GM23248 (cell line): ENCODE measurements at regions not wholly inside any gene's neighbourhood (a gene's known extent, or its start where the extent isn't known, plus 50 kb on each side); places are given as distances from the start of the nearest gene placed in this dataset.

Source experiments
- DNase-seq: peaks from one replicate; pipeline ENCODE4 v3.0.0-alpha.2; 2015
- H2AFZ ChIP-seq: fragments of 200-600 bp; sonication (generic); 2 replicates; pipeline ENCODE4 v1.6.1; 2016; ENCODE audit warnings: antibody characterized with exemption
- H3F3A ChIP-seq: fragments of 200-600 bp; sonication (generic); 2 replicates; pipeline ENCODE4 v1.6.1; 2016; ENCODE audit warnings: mild to moderate bottlenecking, antibody characterized with exemption, mixed run types; ENCODE audit not compliant: insufficient read depth
- H3K27ac ChIP-seq: fragments of 200-600 bp; sonication (generic); 2 replicates; pipeline ENCODE4 v1.5.1; 2016; ENCODE audit warnings: mild to moderate bottlenecking
- H3K27me3 ChIP-seq: fragments of 200-600 bp; sonication (generic); replicated peaks from 2 replicates; pipeline ENCODE4 v1.6.1; 2016; ENCODE audit warnings: mild to moderate bottlenecking; ENCODE audit not compliant: insufficient read depth
- H3K36me3 ChIP-seq: fragments of 200-600 bp; sonication (generic); 2 replicates; pipeline ENCODE4 v1.6.1; 2016; ENCODE audit warnings: low read depth, mild to moderate bottlenecking
- H3K4me1 ChIP-seq: fragments of 200-600 bp; sonication (generic); 2 replicates; pipeline ENCODE4 v1.6.1; 2016; ENCODE audit warnings: mild to moderate bottlenecking; ENCODE audit not compliant: insufficient read depth
- H3K4me2 ChIP-seq: fragments of 200-600 bp; sonication (generic); one replicate; pipeline ENCODE4 v1.6.1; 2016; ENCODE audit warnings: mild to moderate bottlenecking; ENCODE audit not compliant: unreplicated experiment
- H3K4me3 ChIP-seq: fragments of 200-600 bp; sonication (generic); 2 replicates; pipeline ENCODE4 v1.5.1; 2016; ENCODE audit warnings: mild to moderate bottlenecking
- H3K79me2 ChIP-seq: fragments of 200-600 bp; sonication (generic); 2 replicates; pipeline ENCODE4 v1.6.1; 2016; ENCODE audit warnings: mild to moderate bottlenecking; ENCODE audit not compliant: insufficient read depth
- H3K9ac ChIP-seq: fragments of 200-600 bp; sonication (generic); 2 replicates; pipeline ENCODE4 v1.6.1; 2016; ENCODE audit warnings: mild to moderate bottlenecking
- H3K9me2 ChIP-seq: fragments of 200-600 bp; sonication (generic); 2 replicates; pipeline ENCODE4 v1.6.1; 2016; ENCODE audit warnings: mixed run types, mild to moderate bottlenecking, moderate library complexity; ENCODE audit not compliant: insufficient read depth
- H3K9me3 ChIP-seq: fragments of 200-600 bp; sonication (generic); one replicate; pipeline ENCODE4 v1.6.1; 2017; ENCODE audit warnings: low read depth
- H4K20me1 ChIP-seq: fragments of 200-600 bp; sonication (generic); 2 replicates; pipeline ENCODE4 v1.6.0; 2016; ENCODE audit not compliant: insufficient read depth
- EZH2 ChIP-seq: fragments of 200-600 bp; sonication (generic); IDR thresholded peaks from 2 replicates; pipeline ENCODE4 v1.6.1; 2018; ENCODE audit warnings: antibody characterized with exemption, mild to moderate bottlenecking; ENCODE audit not compliant: insufficient read depth, poor library complexity, severe bottlenecking
- EZH2phosphoT487 ChIP-seq: fragments of 200-600 bp; sonication (generic); IDR thresholded peaks from 2 replicates; pipeline ENCODE4 v1.6.1; 2018; ENCODE audit warnings: antibody characterized with exemption, moderate library complexity, mild to moderate bottlenecking, low read depth; ENCODE audit not compliant: insufficient read depth
- WGBS, 2 experiments: methylation state at CpG; one replicate each; pipeline ENCODE4 v1.1.6; 2015 to 2017; ENCODE audit warnings: low lambda C conversion rate in 2 of 2, low coverage in 1 of 2; ENCODE audit errors: missing lambda C conversion rate in 2 of 2; 5-methylcytosine and 5-hydroxymethylcytosine counted together
- in situ Hi-C: fragments of 300-500 bp; cut with MboI; formaldehyde crosslinking; loops from 2 replicates; pipeline ENCODE4 v1.15.0; 2020

- H3K36me3 ChIP-seq: no peaks in the 10 kb centered on the region
- no peak overlapping the region for H2AFZ ChIP-seq
- no peaks in the 10 kb centered on the region for H3K79me2 ChIP-seq
- DNase-seq: no peak
- no peak overlapping the region for H3K27ac ChIP-seq
- H3K4me3 ChIP-seq: no peak overlapping the region
- no peaks in the 10 kb centered on the region for H3F3A ChIP-seq
- H3K4me2 ChIP-seq: no peak overlapping the region
- in situ Hi-C loops: no loop called here
- no peaks in the 10 kb centered on the region for H4K20me1 ChIP-seq
- H3K27me3 ChIP-seq: no peaks in the 10 kb centered on the region
- no peaks in the 10 kb centered on the region for H3K9me2 ChIP-seq
- no peak for TF ChIP-seq EZH2
- TF ChIP-seq EZH2phosphoT487: no peak
- WGBS, 2 experiments: 10 to 16% methylated on average over 2 of the region's 2 CpGs
- no peaks in the 10 kb centered on the region for H3K9me3 ChIP-seq
- no peaks in the 10 kb centered on the region for H3K4me1 ChIP-seq
- H3K9ac ChIP-seq: no peak overlapping the region
Measured at GRCh38 chr2:79414690-79415089, 98.2 kb upstream of the CTNNA2 start.

GRCh38 chr2:79394485-79394859 is 118.4 kb upstream of the CTNNA2 start:
- no peaks in the 10 kb centered on the region for H4K20me1 ChIP-seq
- no peak overlapping the region for H2AFZ ChIP-seq
- H3K4me1 ChIP-seq: no peaks in the 10 kb centered on the region
- TF ChIP-seq EZH2 (no peak), EZH2phosphoT487 (no peak)
- H3K79me2 ChIP-seq: no peaks in the 10 kb centered on the region
- H3K9me3 ChIP-seq: no peaks in the 10 kb centered on the region
- H3K27ac ChIP-seq: no peak overlapping the region
- no peaks in the 10 kb centered on the region for H3F3A ChIP-seq
- H3K9me2 ChIP-seq: no peaks in the 10 kb centered on the region
- no peak overlapping the region for H3K4me3 ChIP-seq
- in situ Hi-C loops: no loop called here
- no peak overlapping the region for H3K9ac ChIP-seq
- H3K36me3 ChIP-seq: no peaks in the 10 kb centered on the region
- H3K27me3 ChIP-seq: no peaks in the 10 kb centered on the region
- WGBS, 2 experiments: 5 to 16% methylated on average over 1 of the region's 1 CpG
- H3K4me2 ChIP-seq: no peak overlapping the region
- no peak for DNase-seq

GRCh38 chr2:79393806-79394484 is 118.9 kb upstream of the CTNNA2 start:
- H3K4me3 ChIP-seq: no peak overlapping the region
- H3K4me2 ChIP-seq: no peak overlapping the region
- no peaks in the 10 kb centered on the region for H3K9me2 ChIP-seq
- H4K20me1 ChIP-seq: no peaks in the 10 kb centered on the region
- no peaks in the 10 kb centered on the region for H3K4me1 ChIP-seq
- H3K27me3 ChIP-seq: no peaks in the 10 kb centered on the region
- no peak overlapping the region for H3K27ac ChIP-seq
- 9% methylated on average over 9 of the region's 9 CpGs for WGBS, 2 experiments
- no peak overlapping the region for H2AFZ ChIP-seq
- no peaks in the 10 kb centered on the region for H3K9me3 ChIP-seq
- H3F3A ChIP-seq: no peaks in the 10 kb centered on the region
- in situ Hi-C loops: no loop called here
- no peaks in the 10 kb centered on the region for H3K79me2 ChIP-seq
- TF ChIP-seq EZH2: no peak
- TF ChIP-seq EZH2phosphoT487: no peak
- no peak overlapping the region for H3K9ac ChIP-seq
- H3K36me3 ChIP-seq: no peaks in the 10 kb centered on the region
- DNase-seq: no peak

- H2AFZ ChIP-seq: no peak overlapping the region
- no peak for DNase-seq
- no peak overlapping the region for H3K9ac ChIP-seq
- H3K4me1 ChIP-seq: no peaks in the 10 kb centered on the region
- H4K20me1 ChIP-seq: no peaks in the 10 kb centered on the region
- H3K36me3 ChIP-seq: no peaks in the 10 kb centered on the region
- no peak overlapping the region for H3K4me3 ChIP-seq
- no peak overlapping the region for H3K4me2 ChIP-seq
- 7 to 10% methylated on average over 5 of the region's 5 CpGs for WGBS, 2 experiments
- no peaks in the 10 kb centered on the region for H3K9me3 ChIP-seq
- no peaks in the 10 kb centered on the region for H3K27me3 ChIP-seq
- TF ChIP-seq EZH2: no peak
- TF ChIP-seq EZH2phosphoT487: no peak
- H3K9me2 ChIP-seq: no peaks in the 10 kb centered on the region
- no peak overlapping the region for H3K27ac ChIP-seq
- H3K79me2 ChIP-seq: no peaks in the 10 kb centered on the region
- no peaks in the 10 kb centered on the region for H3F3A ChIP-seq
- in situ Hi-C loops: no loop called here
Measured at GRCh38 chr2:79393107-79393685, 119.7 kb upstream of the CTNNA2 start.

GRCh38 chr2:79389481-79389880 is 123.4 kb upstream of the CTNNA2 start:
- no peak for DNase-seq
- 26 to 27% methylated on average over 3 of the region's 3 CpGs for WGBS, 2 experiments
- H3K27ac ChIP-seq: no peak overlapping the region
- no peaks in the 10 kb centered on the region for H3K9me3 ChIP-seq
- no peaks in the 10 kb centered on the region for H4K20me1 ChIP-seq
- H3K79me2 ChIP-seq: no peaks in the 10 kb centered on the region
- no peaks in the 10 kb centered on the region for H3K4me1 ChIP-seq
- no peaks in the 10 kb centered on the region for H3K9me2 ChIP-seq
- in situ Hi-C loops: no loop called here
- H3K4me2 ChIP-seq: no peak overlapping the region
- no peak overlapping the region for H3K9ac ChIP-seq
- H3K4me3 ChIP-seq: no peak overlapping the region
- H3F3A ChIP-seq: no peaks in the 10 kb centered on the region
- no peaks in the 10 kb centered on the region for H3K27me3 ChIP-seq
- no peak overlapping the region for H2AFZ ChIP-seq
- no peaks in the 10 kb centered on the region for H3K36me3 ChIP-seq
- TF ChIP-seq EZH2phosphoT487 (no peak), EZH2 (no peak)
